Hepatocyte (in vitro differentiated cells): ENCODE measurements at regions not wholly inside any gene's neighbourhood (a gene's known extent, or its start where the extent isn't known, plus 50 kb on each side); places are given as distances from the start of the nearest gene placed in this dataset.

Experiments used
- CTCF ChIP-seq: fragments of 200-600 bp; sonication (generic); IDR thresholded peaks from 2 replicates; pipeline ENCODE4 v1.5.1; 2016; ENCODE audit warnings: antibody characterized with exemption, mild to moderate bottlenecking; ENCODE audit not compliant: poor library complexity
- EZH2 ChIP-seq: fragments of 200-600 bp; sonication (generic); IDR thresholded peaks from 2 replicates; pipeline ENCODE4 v1.6.1; 2016; ENCODE audit warnings: antibody characterized with exemption, mild to moderate bottlenecking, borderline replicate concordance
- EZH2phosphoT487 ChIP-seq: fragments of 200-600 bp; sonication (generic); IDR thresholded peaks from one replicate; pipeline ENCODE4 v1.6.1; 2018; ENCODE audit warnings: antibody characterized with exemption, mild to moderate bottlenecking, low read depth, moderate library complexity; ENCODE audit not compliant: unreplicated experiment, severe bottlenecking

GRCh38 chr22:27129266-27129665 lies 471.9 kb downstream of the MIAT start:
- TF ChIP-seq CTCF: no peak
- TF ChIP-seq EZH2: no peak
- no peak for TF ChIP-seq EZH2phosphoT487
